GM18861 (cell line): ENCODE measurements at regions not wholly inside any gene's neighbourhood (a gene's known extent, or its start where the extent isn't known, plus 50 kb on each side); places are given as distances from the start of the nearest gene placed in this dataset.

Source experiments
- ATAC-seq: cut with Tn5 transposase; IDR thresholded peaks from one replicate; pipeline ENCODE4 v1.9.1; 2021; ENCODE audit not compliant: unreplicated experiment

DNA sequence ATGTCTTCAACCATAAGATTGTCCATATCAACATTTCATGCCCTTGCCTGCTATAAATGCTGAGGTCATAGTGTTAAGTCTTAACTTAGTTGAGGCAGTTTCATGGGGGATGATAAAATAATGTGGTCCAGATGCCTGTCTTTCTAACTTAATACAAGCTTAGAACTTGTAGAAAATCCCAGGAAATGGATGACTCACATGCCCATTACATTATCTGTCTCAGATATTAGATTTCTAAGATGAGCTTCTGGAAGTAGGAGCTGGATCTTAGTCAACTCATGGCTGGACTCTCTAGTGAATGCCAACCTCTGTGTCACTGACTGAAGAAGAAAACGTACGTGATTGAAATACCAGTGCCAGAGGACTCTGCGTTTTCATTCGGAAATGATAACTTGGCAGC, 797.5 kb upstream of the EEF2KMT start:
- no peak for ATAC-seq

DNA sequence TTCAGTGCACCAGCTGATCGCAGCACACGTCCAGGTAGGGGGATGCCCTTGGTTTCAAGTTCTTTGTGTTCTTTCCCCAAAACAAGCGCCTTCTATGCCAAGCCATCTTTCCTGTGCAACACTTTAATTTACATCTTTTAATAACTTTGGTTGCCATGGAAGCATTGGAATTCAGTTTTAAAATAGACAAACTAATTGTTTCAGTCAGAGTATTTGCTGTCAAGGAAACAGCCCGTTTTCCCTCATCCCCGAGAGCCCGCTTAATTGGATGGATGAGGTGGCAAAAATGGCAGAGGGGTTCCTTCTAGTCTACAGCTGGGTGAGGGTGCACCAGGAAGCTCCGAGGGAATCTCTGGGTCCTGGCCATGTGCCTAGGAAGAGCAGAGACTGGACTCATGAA, 793.7 kb upstream of the EEF2KMT start:
- no peak for ATAC-seq

GRCh38 chr16:5885521-5885920, 787.9 kb upstream of the EEF2KMT start:
- no peak for ATAC-seq

GRCh38 chr16:5884996-5885395, 787.4 kb upstream of the EEF2KMT start:
- ATAC-seq, result no peak

DNA sequence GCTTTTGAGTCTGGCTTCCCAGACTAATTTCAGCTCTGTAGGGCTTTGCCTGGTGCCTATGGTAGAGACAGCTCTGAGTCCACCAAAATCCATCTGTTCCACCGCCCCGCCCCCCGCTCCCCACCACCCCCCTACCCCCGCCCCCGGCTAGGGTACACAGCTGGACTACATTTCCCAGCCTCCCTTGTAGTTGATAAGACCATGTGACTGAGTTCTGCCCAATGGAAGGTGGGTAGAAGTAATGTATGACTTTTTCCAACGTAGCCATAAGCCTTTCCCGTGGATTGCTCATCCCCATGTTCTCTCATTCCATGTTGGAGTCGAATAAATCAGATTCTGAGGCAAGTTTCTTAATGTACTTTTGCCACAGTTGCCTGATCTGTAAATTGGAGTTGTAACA, 786.7 kb upstream of the EEF2KMT start:
- ATAC-seq, result no peak

DNA sequence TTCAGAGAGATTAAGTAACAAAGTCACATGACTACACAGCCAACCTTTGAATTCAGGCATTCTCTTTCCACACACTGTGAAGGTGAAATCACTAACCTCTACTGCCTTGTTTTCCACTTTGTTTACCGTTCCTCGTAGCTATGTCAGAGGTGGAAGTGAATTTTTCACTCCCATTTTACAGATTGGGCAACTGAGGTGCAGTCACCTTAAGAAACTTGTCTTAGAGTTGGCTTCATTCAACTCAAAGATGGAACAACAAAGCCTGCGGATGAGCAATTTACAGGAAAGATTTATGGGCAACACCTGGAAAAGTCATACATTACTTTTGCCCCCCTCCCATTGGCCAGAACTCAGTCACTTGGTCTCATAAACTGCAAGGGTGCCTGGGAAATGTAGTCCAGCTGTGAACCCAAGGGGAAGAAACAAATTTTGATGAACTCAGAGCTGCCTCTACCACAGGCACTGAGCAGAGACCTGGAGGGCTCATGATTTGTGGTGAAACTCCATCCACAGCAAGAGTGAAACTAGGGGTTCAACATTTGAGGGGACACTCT, 784.6 kb upstream of the EEF2KMT start:
- no peak for ATAC-seq

DNA sequence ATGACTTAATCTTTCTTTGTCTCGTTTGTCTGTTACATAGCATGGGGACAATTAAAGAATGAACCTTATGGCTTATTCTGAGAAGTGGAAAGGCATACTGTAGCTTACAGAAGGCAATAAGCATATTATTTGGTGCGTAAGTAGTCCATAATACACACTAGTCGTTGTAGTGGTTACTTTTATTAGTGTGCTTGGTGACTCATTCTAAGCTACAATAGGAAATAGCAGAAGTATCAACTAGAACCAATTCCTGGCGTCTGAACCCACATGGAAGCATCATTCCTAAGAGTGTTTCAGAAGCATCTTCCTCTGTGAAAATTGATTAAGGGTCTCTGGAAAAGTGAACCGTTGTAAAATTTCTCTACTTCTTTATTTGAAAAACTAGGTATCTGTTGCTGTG, 777.8 kb upstream of the EEF2KMT start:
- no peak for ATAC-seq

DNA sequence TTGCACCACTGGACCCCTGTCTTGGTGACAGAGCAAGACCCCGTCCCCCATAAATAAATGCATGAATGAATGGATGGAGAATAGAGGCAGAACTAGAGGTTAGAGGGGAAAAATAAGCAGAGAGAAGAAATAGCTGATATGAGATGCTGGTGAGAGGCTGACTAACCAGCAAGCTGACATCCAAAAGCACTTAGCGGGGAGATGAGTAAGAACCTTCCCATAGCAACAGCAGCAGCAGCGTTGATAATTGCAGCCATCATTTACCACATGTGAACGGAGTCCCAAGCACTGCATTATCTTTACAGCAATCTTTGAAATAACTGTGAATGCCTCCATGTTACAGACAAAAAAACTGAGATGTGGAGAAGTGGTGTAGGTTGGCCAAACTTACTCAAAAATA, 777.3 kb upstream of the EEF2KMT start:
- no peak for ATAC-seq

- ATAC-seq, result no peak
These were observed 775.6 kb upstream of the EEF2KMT start for GRCh38 chr16:5873221-5873620.

- no peak for ATAC-seq
These were observed 773.5 kb upstream of the EEF2KMT start for GRCh38 chr16:5870886-5871691.

DNA sequence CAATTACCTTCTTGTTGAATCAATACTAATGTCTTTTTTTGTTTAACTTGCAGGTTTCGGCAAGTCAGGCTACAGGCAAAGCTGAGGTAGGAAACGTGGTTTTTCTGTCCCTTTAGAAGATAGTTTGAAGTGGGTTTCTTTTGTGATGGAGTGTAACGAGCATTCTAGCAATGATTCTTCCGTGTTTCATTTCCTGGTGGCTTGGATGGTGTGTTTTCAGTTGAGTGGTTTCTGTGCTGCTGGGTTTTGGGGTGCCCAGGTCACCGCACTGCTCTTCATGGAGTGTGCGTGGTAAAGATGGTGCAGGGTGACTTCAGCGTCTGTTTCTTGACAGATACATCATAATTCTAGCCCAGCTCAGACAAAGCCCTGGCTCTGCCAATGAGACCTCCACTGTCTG, 769.7 kb upstream of the EEF2KMT start:
- ATAC-seq, result no peak

DNA sequence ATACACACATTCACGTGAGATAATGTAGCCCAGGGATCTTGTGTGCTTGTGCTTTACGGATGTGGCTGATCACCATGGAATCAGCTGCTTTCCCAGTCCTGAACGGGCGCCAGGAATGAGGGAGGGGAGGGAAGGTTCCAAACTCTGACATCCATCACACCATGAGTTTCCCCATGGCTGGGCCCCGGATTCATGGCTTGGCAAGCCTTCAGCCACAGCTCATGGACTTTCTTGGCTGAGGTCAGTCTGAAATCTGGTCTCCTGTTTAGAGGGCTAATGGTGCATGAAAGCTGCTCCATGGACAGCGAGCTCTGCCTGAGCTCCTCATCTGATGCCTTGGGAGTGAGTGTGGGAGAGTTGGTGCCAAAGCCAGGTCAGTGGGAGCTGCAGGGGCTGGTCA, 767.6 kb upstream of the EEF2KMT start:
- ATAC-seq, result no peak

GRCh38 chr16:5863071-5863606, 765.5 kb upstream of the EEF2KMT start:
- no peak for ATAC-seq

GRCh38 chr16:5862103-5862840, 764.7 kb upstream of the EEF2KMT start:
- ATAC-seq, result no peak

DNA sequence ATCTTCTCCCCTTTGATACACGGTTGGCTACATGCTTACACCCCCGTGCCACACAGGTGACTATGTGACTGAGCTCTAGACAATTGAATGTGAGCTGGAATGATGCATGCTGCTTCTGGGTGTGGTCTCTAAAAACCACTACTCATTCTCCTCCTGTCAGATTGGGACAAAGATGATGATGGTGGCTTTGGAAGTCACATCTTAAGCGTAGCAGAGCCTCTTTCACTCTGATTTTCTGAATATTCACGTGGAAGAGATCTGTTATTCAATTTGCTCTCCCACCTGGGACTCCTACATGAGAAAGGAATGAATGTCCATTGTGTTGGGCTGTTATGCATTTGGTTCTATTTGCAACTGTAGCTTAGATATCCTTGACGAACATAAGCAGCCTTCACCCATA, 763.6 kb upstream of the EEF2KMT start:
- no peak for ATAC-seq

GRCh38 chr16:5858180-5858579, 760.6 kb upstream of the EEF2KMT start:
- ATAC-seq, result no peak

DNA sequence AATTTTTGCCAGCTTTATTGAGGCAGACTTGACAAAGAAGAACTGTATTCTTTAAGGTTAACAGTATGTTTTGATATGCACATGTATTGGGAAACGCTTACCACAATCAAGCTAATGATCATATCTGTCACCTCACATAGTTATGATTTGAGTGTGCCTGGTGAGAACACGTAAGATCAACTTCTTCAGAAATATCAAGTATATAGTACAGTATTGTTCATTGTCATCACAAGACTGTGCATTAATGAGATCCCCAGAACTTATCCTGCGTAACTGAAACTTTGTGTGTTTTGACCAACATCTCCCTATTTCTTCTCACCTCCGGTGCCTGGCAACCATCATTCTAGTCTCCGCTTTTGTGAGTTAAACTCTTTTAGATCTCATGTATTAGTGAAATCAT, 756.4 kb upstream of the EEF2KMT start:
- no peak for ATAC-seq

DNA sequence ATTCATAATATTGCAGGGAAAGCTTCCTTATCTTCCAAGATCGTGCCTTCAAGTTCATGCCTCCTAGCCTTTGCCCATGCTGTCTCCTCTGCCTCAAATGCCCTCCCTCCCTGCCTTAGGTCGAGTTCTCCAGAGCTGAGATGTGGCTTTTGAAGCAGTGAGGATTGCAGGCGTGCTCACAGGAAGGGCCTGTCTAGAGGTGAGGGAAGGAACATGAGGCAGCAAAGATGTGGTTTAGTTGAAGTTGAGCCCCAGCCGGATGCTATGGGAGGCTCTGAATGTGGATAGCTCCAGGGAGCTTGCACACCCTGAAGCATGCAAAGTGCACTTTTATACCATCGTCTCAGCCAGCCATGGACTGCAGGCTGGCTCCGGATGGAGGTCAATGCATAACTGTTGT, 754.6 kb upstream of the EEF2KMT start:
- ATAC-seq, result no peak

DNA sequence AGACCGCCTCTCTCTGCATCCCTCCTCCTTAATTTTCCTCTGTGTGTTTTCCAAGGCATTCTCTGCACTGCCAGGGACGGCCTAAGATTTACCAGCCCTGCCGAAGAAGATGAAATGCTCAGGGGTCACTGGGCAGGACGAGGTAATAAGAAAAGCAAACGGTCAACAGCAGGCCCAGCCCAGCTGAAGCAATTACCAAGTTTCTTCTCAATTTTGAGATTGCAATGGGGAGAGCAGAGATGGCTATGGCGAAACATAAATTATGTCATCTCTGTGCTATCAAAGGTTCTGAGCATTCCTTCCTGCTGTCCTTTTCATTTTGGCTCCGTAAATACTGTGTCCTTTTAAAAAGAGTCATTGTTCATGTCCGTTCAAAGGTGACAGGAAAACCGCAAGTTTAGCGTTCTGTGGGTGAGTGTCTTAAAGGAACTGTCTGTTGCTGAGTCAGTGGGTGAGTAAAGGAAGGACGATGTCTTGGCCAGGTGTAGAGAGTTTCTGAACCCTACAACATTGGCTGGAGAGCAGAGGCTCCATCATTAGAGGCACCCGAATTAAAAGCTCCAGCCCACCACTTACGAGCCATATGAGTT, 753.9 kb upstream of the EEF2KMT start:
- ATAC-seq, result no peak

GRCh38 chr16:5850632-5851392, 753.2 kb upstream of the EEF2KMT start:
- ATAC-seq, result no peak

DNA sequence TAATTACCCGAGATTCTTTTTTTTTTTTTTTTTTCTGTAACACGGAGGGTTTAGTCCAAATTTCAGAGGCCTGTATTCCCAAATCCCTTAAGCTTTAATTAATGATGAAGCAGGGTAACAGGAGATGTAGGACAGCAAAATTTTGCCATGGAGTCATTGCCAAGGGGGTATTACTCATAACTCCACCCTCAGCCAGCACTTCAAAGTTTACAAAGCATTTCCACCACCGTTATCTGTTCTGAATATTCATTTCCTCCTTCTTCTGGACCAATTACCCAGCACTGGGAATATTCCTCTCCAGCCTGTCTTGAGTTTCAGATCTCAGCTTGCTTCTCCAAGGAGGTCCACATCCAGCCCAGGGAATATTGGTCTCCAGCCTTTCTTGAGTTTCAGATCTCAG, 747.5 kb upstream of the EEF2KMT start:
- no peak for ATAC-seq
